ENCODE measurements at regions not wholly inside any gene's neighbourhood (a gene's known extent, or its start where the extent isn't known, plus 50 kb on each side); places are given as distances from the start of the nearest gene placed in this dataset.
A peak's percentile ranks its signal among the peaks of the same experiment; 100 is the strongest.

DNA sequence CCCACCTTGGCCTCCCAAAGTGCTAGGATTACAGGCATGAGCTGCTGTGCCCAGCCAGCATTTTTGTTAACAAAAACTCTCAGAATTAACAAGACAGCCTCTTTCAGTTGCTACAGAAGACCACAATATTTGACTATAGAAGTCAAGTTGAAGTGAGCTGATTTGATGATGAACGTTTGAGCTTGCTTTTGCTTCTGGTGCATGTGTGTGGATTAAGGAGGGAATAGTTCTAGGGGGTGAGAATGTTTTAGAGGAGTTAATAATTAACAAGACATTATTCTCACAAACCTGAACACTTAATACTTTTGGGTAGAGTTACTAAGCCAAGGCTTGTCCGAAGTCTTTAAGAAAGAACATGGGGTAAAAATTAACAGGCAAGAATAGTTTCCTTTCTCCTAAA is 191.6 kb downstream of the TENT4A start:
- ATAC-seq (ENCODE audit: poor library complexity) (no peak), DNase-seq (no peak)
- intact Hi-C loops (cut with DNase I), result no loop called here

DNA sequence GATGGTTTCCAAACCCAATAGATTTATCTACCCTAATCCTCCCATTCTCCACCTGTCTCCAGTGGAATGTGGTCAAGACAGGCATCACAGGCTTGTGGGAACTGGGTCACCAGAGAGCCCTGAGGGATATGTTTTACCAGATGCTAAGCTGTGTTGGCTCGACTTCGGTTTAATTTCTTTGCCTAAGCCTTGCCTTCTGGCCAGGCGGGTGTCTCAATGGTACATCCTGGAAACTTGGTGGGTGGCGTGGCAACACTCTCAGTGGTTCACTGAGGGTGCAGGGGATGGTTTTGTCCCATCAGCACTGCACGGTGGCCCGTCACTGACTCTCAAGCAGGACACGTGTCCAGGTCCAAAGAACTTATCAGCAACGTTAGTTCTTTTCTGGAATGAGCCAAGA is 192.2 kb downstream of the TENT4A start:
- ATAC-seq (ENCODE audit: poor library complexity), result peak; percentile 68
- intact Hi-C loops (cut with DNase I), result no loop called here
- DNase-seq, result peak; percentile 59

DNA sequence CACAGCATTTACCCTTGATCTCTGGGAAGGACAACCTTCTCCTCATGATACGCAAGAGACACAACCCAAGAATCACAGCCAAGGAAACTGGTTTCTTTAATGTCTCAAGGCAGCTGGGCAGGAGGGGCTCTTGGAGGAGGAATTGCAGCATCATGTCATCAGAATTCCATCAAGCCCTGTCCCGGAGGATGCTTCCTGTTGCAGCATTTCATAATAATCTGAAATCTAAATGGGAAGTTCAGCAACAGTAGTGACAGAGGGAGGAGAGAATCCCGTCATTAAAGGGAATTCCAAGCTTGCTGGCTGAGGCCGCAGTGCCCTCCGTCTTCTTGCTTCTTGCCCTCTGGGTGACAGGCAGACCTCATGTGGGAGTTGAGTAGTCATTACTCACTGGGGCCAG is 192.7 kb downstream of the TENT4A start:
- DNase-seq (peak; percentile 52), ATAC-seq (ENCODE audit: poor library complexity) (peak; percentile 91)
- intact Hi-C loops (cut with DNase I), result no loop called here

DNA sequence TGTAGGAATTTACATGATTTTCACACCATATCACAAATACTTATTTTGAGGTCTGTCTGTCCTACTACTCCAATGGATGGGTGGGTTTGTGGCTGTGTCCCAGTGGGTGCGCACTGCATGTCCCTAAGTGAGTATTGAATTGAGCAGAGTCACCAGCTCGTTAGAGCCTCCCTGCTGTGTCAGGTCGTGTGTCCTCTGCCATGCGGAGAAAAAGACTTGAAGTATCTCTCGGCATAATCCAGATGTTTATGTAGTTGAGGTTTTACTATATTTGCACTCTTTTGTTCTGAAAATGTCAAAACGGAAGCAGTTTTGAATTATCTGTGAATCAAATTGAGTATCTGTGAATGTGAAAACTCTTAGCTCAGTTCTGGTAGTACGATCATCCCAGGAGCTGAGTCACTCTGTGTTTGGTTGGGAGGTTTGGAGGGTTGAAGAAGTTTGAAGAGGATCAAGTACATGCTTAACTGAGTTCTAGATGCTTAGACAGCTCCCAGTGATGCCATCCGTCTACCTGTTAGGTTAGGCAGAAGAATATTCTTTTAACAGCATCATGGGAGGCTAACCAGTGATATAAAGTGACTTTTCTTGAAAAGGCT is 194.2 kb downstream of the TENT4A start:
- no peak for ATAC-seq (ENCODE audit: poor library complexity)
- DNase-seq, result no peak
- intact Hi-C loops (cut with DNase I), result no loop called here

DNA sequence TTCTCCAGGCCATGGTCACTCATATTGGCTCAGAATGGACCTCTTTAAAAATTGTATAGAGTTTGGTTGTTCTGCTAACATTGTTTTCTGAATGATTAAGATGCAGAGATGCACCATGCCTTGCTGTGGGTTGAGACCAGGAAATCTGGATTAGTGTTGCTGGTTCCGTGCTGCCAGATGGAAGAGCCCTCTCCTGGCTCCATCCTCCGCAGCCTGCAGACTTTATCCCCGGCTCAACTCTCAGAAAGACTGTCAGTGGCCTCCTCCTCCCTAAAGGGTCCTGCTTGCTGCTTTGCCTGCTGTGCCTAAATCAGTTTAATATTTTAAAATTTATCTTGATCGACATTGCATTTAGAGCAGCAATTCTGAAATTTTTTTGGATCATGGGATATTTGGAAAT is 196.7 kb downstream of the TENT4A start:
- intact Hi-C loops (cut with DNase I), result no loop called here
- DNase-seq (no peak), ATAC-seq (ENCODE audit: poor library complexity) (no peak)

DNA sequence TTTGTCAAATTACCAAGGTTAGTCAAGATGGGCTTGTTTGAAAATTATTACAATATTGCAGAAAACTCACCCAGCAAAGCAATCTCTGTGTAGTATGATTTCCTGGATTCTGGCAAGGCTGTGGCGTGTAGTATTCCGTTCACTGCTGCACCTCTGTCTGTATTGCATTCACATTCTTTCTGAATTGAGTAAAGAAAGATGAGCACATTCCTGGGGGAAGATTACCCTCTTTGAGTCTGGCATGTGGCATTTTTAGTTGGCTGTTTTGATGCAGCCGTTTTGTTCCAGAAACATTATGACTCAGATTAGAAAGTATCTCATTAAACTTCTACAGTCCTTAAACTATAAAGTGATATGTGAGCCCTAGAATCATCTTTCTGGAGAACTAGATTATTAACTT is 197.7 kb downstream of the TENT4A start:
- intact Hi-C loops (cut with DNase I), result no loop called here
- ATAC-seq (ENCODE audit: poor library complexity), result no peak
- no peak for DNase-seq

DNA sequence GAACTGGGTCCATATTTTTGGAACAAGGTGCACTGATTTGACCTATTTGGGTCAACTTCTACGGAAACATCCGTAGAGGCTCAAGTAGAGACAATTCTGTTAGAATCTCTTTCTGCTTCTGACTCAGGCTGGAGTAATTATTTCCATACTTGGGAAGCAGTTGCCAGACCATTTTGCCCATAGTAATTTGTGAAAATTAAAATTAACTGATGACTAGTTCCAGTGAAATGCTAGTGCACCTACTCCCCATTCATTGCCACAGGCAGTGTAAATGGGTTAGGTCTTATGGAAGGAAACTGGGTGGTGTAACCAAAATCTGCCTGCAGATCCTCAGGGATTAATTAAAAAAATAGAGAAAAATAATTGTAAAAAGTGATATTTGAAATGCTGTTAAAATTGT is 201.1 kb downstream of the TENT4A start:
- ATAC-seq (ENCODE audit: poor library complexity) (no peak), DNase-seq (no peak)
- intact Hi-C loops (cut with DNase I), result no loop called here

DNA sequence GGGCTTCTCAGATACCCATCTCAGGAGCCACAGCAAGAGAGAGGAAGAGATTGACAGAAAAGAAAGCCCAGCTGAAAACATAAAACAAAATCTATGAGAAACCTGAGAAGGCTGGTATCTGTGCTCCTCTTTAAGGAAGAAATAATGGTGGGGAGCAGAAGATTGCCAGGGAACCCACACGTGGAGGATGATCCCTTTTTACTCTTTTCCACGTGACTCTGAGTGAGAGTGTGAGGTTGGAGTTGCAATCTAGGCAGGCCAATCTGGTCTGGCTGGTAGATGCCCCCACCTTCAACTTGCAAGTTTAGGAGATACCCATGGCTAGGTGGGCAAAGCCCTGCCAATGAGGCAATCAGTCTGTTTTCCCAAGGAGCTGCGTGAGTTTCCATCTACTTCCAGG is 202.3 kb downstream of the TENT4A start:
- intact Hi-C loops (cut with DNase I), result no loop called here
- DNase-seq, result no peak
- no peak for ATAC-seq (ENCODE audit: poor library complexity)

DNA sequence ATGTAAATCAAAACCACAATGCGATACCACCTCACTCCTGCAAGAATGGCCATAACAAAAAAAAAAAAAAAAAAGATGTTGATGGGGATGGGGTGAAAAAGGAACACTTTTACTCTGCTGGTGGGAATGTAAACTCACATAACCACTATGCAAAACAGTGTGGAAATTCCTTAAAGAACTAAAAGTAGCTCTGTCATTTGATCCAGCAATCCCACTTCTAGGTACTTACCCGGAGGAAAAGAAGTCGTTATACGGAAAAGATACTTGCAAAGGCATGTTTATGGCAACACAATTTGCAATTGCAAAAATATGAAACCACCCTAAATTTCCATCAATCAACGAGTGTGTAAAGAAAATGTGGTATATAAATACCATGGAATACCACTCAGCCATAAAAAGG is 205.0 kb downstream of the TENT4A start:
- ATAC-seq (ENCODE audit: poor library complexity) (no peak), DNase-seq (no peak)
- intact Hi-C loops (cut with DNase I), result no loop called here

DNA sequence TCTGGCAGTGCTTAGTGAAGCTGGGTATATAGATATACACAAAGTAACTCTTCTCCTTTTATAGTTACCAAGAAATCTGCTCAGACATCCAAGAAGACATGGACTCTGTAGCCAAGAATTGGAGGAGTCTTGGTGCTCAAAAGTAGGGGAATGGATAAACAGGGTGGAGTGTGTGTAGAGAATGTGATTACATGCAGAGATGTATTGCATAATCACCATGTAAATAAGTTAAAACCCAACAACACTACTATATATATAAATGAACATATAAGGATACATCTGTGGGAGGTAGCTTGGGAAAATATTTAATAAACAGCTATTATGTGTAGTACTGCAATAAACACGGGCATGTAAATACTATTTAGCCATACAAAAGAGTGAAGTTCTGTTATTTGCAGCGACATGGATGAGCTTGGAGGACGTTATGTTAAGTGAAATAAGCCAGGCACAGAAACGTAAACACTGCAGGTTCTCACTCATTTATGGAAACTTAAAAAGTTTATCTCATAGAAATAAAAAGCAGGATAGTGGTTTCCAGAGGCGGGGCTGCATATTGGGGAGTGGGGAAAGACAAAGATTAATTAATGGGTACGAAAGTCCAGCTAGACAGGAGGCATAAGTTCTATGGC is 207.5 kb downstream of the TENT4A start:
- DNase-seq (no peak), ATAC-seq (ENCODE audit: poor library complexity) (no peak)
- intact Hi-C loops (cut with DNase I), result no loop called here

DNA sequence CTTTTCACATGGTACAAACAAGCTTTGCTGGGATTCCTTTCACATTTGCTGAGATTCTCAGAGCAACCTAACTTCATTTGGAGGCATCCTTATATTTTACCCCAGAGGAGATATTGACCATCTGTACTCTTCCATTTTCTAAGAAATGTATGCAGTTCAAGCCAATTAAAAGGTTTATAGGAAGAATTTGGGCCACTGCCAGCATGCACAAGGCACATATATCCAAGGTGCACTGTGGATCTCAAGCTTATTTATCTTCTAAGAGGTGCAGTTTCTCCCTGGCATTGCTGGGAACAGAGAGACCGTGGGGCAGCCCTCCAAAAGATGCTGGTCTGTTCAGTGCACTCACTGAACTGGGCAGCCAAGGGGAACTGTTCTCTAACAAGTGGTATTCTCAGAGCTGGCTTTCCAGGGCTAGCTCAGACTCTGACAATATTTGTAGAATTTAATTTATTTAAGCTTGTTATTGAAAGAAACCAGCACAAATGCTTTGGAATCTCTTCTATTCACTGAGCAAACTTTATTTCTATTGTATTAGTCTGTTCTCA is 213.3 kb downstream of the TENT4A start:
- intact Hi-C loops (cut with DNase I), result no loop called here
- ATAC-seq (ENCODE audit: poor library complexity) (no peak), DNase-seq (no peak)

DNA sequence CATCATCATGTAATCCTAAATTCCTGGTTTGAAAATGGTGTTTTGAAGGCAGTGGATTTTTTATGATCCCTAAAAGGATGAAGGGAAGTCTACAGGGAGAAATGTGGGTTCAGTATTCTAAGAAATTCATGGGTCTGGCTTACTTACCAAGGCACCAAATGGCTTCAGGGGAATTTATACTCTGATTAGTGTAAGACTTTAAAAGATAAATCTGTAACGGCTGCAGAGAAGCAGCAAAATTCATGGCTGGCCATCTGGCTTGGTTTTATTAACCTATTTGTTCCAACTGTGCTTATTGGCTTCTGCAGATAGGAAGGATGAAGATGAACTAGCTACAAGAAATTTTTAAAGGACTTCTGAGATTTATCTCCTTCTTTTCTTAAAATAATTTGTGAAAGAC is 222.8 kb downstream of the TENT4A start:
- intact Hi-C loops (cut with DNase I), result no loop called here
- DNase-seq (no peak), ATAC-seq (ENCODE audit: poor library complexity) (no peak)

DNA sequence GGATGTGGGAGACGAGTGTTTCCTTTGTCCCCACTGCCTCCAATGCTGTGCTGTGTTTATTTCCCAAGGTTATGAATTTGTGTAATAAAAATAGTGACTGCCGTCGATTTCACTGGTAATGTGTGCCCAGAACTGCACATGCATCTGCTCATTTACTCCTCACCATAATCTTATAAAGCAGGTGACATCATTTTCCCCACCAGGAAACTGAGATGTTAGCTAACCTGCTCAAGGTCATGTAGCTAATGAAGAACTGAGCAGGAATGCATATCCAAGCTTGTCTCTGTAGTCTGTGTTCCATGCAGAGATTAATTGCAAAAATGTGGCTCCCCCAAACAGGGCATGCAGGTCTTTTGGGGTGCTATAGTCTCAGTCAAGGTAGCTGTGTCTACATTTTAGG is 224.4 kb downstream of the TENT4A start:
- intact Hi-C loops (cut with DNase I), result no loop called here
- DNase-seq (no peak), ATAC-seq (ENCODE audit: poor library complexity) (no peak)

DNA sequence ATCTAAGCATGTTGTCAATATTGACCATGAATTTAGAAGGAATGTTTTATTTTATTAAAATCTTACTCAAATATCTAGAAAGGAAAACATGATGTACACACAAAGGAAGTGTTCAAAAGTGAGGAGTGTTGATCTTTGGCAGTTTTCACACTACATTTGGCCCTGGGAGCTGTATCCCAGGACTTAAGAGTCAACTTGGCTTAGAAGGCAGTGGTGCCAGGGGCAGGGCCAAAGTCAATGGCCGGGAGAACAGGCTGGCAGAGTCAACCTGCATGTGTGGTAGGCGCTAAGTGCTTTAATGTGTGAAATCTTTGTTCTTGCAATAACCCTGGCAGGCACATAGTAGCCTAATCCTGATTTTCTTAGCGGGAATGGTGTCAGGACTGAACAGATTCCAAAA is 228.4 kb downstream of the TENT4A start:
- intact Hi-C loops (cut with DNase I), result no loop called here
- ATAC-seq (ENCODE audit: poor library complexity), result no peak
- no peak for DNase-seq

DNA sequence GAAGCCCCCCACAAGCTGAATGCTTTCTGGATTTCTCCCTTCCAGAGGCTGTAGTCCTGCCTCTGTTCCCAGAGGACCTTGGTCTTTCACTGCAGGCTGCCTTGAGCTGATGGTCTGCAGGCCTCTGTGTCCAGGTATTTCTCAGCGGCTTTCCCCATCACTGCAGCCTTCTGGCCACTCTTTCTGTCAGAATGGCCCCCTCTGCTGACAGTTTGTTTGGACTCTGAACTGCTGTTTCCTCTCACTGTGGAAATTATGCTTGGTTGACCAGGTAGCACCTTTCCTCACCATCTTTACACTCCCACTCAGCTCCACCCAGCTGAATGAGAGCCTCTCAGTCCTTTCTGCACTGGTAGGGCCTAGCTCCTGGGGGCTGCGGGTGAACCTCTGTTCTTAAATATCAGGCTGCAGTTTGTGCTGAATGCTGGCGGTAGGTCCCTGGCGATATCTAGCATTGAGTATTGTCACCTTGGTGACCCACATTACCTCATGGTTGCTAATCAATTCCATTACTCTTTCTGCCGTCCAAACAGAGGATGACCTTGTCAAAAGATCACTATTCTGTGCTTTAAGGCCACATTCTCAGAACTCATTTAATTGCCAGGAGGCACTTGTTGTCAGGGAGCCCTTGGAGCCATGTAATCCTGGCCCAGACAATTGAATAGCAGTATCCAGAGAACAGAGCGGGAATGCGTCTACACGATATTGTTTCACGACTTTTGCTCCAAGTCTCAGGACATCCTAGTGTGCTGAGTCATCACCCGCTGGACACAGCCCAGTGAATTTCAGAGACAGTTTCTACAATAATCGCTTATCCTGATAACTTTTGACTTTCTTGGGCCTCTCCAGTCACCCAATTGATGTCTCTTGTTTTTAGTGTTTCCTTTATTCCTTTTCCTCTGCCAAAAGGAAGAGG is 230.2 kb downstream of the TENT4A start:
- intact Hi-C loops (cut with DNase I), result no loop called here
- DNase-seq (no peak), ATAC-seq (ENCODE audit: poor library complexity) (no peak)

DNA sequence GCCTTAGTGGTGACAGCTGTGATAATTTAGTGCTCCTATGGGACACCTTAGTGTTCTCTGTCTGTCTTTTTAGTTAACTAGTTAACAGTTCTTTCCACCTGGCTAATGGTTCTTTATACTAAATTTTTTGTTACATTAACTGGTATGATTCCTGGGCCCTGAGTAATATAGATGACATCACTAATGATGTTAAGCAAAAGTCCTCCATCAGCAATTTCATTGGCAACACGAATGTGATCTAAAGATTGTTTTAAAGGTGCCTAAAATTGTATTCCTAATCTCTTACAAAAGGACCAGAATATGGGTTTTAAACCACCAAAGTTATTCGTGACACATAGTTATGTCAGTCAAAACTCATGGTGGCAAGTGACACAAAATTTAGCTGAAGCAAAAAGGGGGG is 235.3 kb downstream of the TENT4A start:
- intact Hi-C loops (cut with DNase I), result no loop called here
- ATAC-seq (ENCODE audit: poor library complexity) (no peak), DNase-seq (no peak)

DNA sequence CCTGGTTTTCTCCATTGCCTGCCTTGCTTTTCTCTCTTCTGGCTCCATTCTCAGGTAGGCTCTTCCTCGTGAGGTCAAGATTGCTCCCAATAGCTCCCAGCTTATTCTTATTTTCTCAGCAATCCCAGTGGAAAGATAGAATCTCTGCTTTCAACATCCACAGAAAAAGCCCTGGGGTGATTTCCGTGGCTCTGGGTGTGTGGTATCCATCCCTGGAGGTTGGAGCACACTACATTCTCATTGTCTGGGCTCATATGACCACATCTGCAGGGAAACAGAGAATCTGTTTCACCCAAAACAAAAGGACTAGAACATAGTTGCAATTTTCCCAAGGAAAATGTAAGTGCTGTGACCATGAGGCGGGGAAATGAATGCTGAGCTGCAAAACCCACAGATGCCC is 236.0 kb downstream of the TENT4A start:
- intact Hi-C loops (cut with DNase I), result no loop called here
- DNase-seq, result no peak
- ATAC-seq (ENCODE audit: poor library complexity), result no peak

DNA sequence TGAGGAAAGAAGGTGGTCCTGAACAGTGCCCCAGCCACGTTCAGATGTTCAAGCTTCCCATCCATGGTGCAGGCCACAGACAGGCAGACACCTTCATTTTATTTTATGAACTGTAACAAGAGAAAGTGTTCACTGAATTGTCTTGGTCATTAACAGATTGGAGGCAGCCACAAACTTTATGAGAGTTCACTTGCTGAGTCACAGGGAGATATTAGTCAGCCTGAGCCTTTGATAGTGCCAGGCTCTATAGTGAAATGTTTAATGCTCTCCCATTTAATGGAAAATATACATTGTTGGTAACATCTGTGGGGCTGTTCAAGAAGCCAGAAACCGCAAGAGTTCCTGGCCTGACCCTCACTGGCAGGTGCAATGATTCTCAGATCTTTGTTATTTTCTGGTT is 237.0 kb downstream of the TENT4A start:
- ATAC-seq (ENCODE audit: poor library complexity), result no peak
- intact Hi-C loops (cut with DNase I), result no loop called here
- no peak for DNase-seq

DNA sequence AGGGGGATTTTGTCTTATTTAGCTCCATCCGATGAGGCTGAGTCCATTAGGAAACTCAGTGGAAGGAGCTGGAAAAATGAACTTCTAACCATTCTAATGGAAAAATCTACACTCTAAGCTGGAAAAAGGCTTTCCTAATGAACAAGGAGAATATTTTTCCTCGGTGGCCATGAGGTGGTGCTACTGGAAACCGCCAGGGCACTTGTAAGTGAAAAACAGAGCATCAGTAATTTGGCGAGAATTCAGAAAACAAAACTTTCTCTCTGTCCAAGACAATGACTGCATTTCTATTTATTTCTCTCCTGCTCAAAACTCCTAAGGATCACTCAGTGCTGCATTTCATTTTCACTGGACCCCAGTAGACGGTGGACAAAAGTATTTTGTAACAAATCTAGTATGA is 237.6 kb downstream of the TENT4A start:
- DNase-seq (no peak), ATAC-seq (ENCODE audit: poor library complexity) (no peak)
- intact Hi-C loops (cut with DNase I), result no loop called here

DNA sequence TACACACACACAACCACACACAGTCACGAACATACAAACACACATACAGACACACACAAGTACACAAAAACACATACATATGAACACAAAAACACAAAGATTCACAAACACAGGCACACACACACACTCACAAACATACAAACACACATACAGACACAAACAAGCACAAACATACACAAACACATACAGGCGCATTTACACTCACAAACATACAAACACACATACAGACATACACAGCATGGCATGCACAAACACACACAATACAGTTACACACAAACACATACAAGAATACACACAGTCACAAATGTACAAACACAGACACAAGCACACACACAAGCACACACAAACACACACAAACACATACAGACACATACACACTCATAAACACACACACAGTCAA is 247.9 kb downstream of the TENT4A start:
- DNase-seq (no peak), ATAC-seq (ENCODE audit: poor library complexity) (no peak)
- intact Hi-C loops (cut with DNase I), result no loop called here

All from Right ventricle myocardium superior (tissue), 1 donor.